ENCODE measurements at regions not wholly inside any gene's neighbourhood (a gene's known extent, or its start where the extent isn't known, plus 50 kb on each side); places are given as distances from the start of the nearest gene placed in this dataset.
"Not testable (repeated sequence)": the region's sequence is repeated elsewhere in the genome, so short reads cannot be mapped to it uniquely, and the experiment has no call there.

GRCh38 chr4:170272959-170273358 lies 183.2 kb upstream of the AADAT start:
- DNase-seq (ENCODE audit: low spot score): no peak

- no peak for DNase-seq (ENCODE audit: low spot score)
Measured at GRCh38 chr4:170271723-170272122, 182.0 kb upstream of the AADAT start.

GRCh38 chr4:170270628-170271027 lies 180.9 kb upstream of the AADAT start:
- DNase-seq (ENCODE audit: low spot score): no peak

- no peak for DNase-seq (ENCODE audit: low spot score)
Measured at GRCh38 chr4:170269950-170270349, 180.2 kb upstream of the AADAT start.

- DNase-seq (ENCODE audit: low spot score): peak; percentile 74
Measured at GRCh38 chr4:170259631-170260153, 169.9 kb upstream of the AADAT start.

- no peak for DNase-seq (ENCODE audit: low spot score)
Measured at GRCh38 chr4:170256807-170257206, 167.1 kb upstream of the AADAT start.

GRCh38 chr4:170248576-170248975 lies 158.8 kb upstream of the AADAT start:
- no peak for DNase-seq (ENCODE audit: low spot score)

GRCh38 chr4:170248029-170248428 lies 158.3 kb upstream of the AADAT start:
- no peak for DNase-seq (ENCODE audit: low spot score)

GRCh38 chr4:170247596-170247995 lies 157.8 kb upstream of the AADAT start:
- no peak for DNase-seq (ENCODE audit: low spot score)

- DNase-seq (ENCODE audit: low spot score): no peak
Measured at GRCh38 chr4:170243662-170244288, 154.0 kb upstream of the AADAT start.

GRCh38 chr4:170242471-170242870 lies 152.7 kb upstream of the AADAT start:
- no peak for DNase-seq (ENCODE audit: low spot score)

- no peak for DNase-seq (ENCODE audit: low spot score)
Measured at GRCh38 chr4:170234800-170235199, 145.0 kb upstream of the AADAT start.

GRCh38 chr4:170231377-170231776 lies 141.6 kb upstream of the AADAT start:
- DNase-seq (ENCODE audit: low spot score): no peak

GRCh38 chr4:170230242-170230641 lies 140.5 kb upstream of the AADAT start:
- DNase-seq (ENCODE audit: low spot score): no peak

GRCh38 chr4:170229006-170229405 lies 139.2 kb upstream of the AADAT start:
- no peak for DNase-seq (ENCODE audit: low spot score)

- peak; percentile 3 for DNase-seq (ENCODE audit: low spot score)
Measured at GRCh38 chr4:170227928-170228327, 138.2 kb upstream of the AADAT start.

- no peak for DNase-seq (ENCODE audit: low spot score)
Measured at GRCh38 chr4:170226288-170226687, 136.5 kb upstream of the AADAT start.

GRCh38 chr4:170214731-170215130 lies 125.0 kb upstream of the AADAT start:
- DNase-seq (ENCODE audit: low spot score): no peak

GRCh38 chr4:170214101-170214500 lies 124.3 kb upstream of the AADAT start:
- no peak for DNase-seq (ENCODE audit: low spot score)

- DNase-seq (ENCODE audit: low spot score): no peak
Measured at GRCh38 chr4:170202721-170203120, 113.0 kb upstream of the AADAT start.

- no peak for DNase-seq (ENCODE audit: low spot score)
Measured at GRCh38 chr4:170198747-170199146, 109.0 kb upstream of the AADAT start.

GRCh38 chr4:170194794-170195193 lies 105.0 kb upstream of the AADAT start:
- not testable (repeated sequence) for DNase-seq (ENCODE audit: low spot score)

- no peak for DNase-seq (ENCODE audit: low spot score)
Measured at GRCh38 chr4:170193496-170193895, 103.7 kb upstream of the AADAT start.

GRCh38 chr4:170190265-170190664 lies 100.5 kb upstream of the AADAT start:
- DNase-seq (ENCODE audit: low spot score): no peak
